Posterior cingulate gyrus (tissue), 11 donors: ENCODE measurements at regions not wholly inside any gene's neighbourhood (a gene's known extent, or its start where the extent isn't known, plus 50 kb on each side); places are given as distances from the start of the nearest gene placed in this dataset.
"Not testable (repeated sequence)": the region's sequence is repeated elsewhere in the genome, so short reads cannot be mapped to it uniquely, and the experiment has no call there.

Source experiments
- DNase-seq, 10 donors: peaks; one replicate each; pipeline versions ENCODE4 v3.0.0 to v3.0.0-alpha.2; 2020 to 2021; ENCODE audit warnings: mixed read lengths in 3 of 10
- intact Hi-C: fragments of 100-400 bp; cut with DNase I; formaldehyde crosslinking; loops from one replicate; pipeline ENCODE4 v1.15.1; 2023

- no peak for DNase-seq
Measured at GRCh38 chr13:42474954-42475353, 99.0 kb upstream of the TNFSF11 start.

DNA sequence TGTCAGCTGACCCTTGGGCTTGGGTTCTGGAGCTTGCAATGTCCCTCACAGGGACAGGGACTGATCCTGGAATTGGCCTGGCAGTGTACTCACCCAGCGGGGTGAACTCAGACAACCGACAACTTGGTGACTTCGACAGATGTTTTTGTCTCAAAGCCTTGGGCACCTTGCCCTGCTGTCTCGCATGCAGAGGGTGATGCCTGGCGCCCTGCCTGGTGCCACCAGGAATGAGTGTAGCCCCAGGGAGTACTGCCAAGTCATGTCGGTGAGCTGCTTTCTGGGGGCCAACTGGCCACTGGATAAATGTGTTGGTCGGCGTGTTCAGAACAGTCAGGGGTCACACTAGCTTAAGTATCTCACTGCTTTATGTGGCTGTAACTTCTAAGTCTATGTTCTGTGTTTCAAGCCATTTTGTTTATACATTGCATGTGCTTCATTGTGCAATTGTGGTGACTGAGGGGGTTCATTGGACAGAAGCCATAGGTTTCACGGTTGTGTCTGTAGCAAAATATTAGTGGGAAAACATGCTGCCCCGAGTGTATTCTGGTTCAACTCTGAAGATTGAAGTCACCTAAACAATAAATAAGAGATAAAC, 96.3 kb upstream of the TNFSF11 start:
- peak in 4 of 10 donors; percentile 13 to 80 (median 42) for DNase-seq
- intact Hi-C loops = no loop called here

More at GRCh38 chr13:42474954-42475353, 99.0 kb upstream of the TNFSF11 start:
- intact Hi-C loops = no loop called here

- no peak for DNase-seq
- intact Hi-C loops = no loop called here
Measured at GRCh38 chr13:42478531-42479156, 95.3 kb upstream of the TNFSF11 start.

DNA sequence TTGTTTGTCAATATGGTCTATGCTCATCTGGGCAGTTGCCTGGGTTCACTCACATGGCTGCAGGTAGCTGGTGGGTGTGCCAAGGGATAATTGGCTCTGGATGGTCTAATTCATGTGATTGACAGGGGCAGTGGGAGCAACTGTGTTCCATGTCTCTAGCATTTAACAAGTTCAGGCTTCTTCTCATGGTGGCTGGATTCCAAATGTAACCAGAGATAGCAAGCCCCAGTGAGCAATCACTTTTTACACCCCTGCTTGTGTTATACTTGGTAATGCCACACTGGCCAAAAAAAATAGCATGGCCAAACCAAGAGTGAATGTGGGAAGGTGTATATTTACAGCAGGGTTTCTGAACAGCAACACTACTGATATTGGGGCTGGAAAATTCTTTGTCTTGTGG, 89.6 kb upstream of the TNFSF11 start:
- intact Hi-C loops = no loop called here
- no peak for DNase-seq

- no peak for DNase-seq
- intact Hi-C loops = no loop called here
Measured at GRCh38 chr13:42485272-42485671, 88.7 kb upstream of the TNFSF11 start.

GRCh38 chr13:42486711-42487198, 87.2 kb upstream of the TNFSF11 start:
- no peak for DNase-seq
- intact Hi-C loops = no loop called here

GRCh38 chr13:42487221-42487620, 86.7 kb upstream of the TNFSF11 start:
- intact Hi-C loops = no loop called here
- no peak for DNase-seq

DNA sequence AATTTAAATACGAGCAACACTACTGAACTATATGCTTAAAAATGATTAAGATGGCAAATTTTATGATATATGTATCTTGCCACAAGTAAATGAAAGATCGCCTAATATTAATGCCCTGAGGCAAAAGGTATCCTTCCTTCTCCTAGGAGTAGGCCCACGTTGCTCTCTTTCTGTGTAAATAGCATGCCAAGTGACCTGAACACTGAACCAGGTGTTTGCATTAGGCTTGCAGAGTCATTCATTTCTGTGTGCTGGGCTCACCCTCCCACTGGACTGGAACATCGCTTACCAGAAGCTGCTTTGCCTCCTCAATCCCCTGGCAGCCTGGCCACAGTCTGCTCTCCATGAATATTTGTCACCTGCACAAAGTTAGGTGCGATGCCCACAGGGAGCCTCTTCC, 83.3 kb upstream of the TNFSF11 start:
- intact Hi-C loops = no loop called here
- no peak for DNase-seq

DNA sequence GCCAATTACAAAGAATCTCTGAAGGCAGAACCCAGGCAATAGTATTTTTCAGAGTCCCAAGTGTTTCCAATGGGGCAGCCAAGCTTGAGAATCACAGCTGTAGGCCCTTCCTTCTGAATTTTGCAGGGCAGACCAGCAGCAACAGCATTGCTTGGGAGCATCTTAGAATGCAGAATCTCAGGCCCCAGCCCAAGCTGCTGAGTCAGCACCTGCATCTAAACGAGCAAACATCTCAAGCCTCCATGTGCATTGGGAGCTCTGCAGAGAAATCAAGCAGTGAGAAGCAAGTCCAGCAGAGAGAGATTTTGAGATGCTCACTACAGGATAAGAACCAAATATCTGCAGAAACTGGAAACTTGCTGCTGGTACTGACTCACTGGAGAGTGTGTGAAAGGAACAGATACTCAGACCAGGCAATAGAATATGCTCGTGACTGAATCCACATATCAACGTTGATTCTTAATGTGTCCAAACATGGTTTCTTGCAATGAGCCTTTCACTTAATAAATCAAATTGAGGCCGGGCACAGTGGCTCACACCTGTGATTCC, 81.5 kb upstream of the TNFSF11 start:
- intact Hi-C loops = no loop called here
- DNase-seq = no peak

DNA sequence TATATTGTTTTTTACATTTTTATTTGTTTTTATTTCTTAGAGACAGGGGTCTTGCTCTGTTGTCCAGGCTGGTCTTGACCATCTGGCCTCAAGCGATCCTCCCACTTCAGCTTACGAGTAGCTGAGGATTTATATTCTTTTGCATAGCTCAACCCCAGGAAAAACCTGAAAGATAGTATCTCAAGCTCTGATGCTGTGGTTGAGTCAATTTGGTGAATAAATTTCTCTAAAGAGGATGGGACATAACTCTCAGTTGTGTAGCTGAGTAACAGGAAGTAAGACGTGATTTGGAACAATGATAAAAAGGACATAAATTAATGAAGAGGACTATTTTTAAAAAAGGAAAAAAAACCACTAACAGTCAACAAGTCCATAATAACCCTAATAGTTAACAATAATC, 79.8 kb upstream of the TNFSF11 start:
- intact Hi-C loops = no loop called here
- DNase-seq = no peak

- no peak for DNase-seq
- intact Hi-C loops = no loop called here
Measured at GRCh38 chr13:42495255-42495654, 78.7 kb upstream of the TNFSF11 start.

- intact Hi-C loops = no loop called here
Measured at GRCh38 chr13:42495751-42496150, 78.2 kb upstream of the TNFSF11 start.

GRCh38 chr13:42496926-42497554, 76.9 kb upstream of the TNFSF11 start:
- intact Hi-C loops, DNase-seq: not testable (repeated sequence)

More at GRCh38 chr13:42495751-42496150, 78.2 kb upstream of the TNFSF11 start:
- DNase-seq = no peak

DNA sequence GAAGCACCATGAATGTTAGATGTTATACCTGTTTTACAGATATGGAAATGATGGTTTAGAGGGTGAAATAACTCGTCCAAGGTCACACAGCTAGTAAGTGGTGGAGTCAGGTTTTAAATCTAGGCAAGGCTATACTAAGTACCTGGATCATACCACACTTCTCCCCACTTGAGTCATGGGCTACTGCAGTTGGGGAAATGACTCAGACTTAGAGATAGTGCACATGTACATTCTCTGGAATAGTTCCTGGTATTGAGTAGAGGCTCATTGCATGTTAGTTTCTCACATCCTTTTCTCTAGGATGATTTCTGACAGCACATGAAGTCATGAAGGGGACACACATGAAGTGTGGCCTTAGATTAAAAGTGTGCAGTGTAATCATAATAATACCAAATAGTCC, 76.2 kb upstream of the TNFSF11 start:
- DNase-seq = no peak
- intact Hi-C loops = no loop called here

- intact Hi-C loops = no loop called here
- DNase-seq = no peak
Measured at GRCh38 chr13:42498521-42498920, 75.4 kb upstream of the TNFSF11 start.
